Upper lobe of right lung (tissue), 1 donor: ENCODE measurements at regions not wholly inside any gene's neighbourhood (a gene's known extent, or its start where the extent isn't known, plus 50 kb on each side); places are given as distances from the start of the nearest gene placed in this dataset.

ENCODE experiments used
- ATAC-seq: fragments of 200-7000 bp; cut with Tn5 transposase; one replicate; pipeline ENCODE4 v1.9.1; 2020; ENCODE audit warnings: mild to moderate bottlenecking, moderate library complexity
- DNase-seq: peaks from one replicate; pipeline ENCODE4 v3.0.0-alpha.2; 2020
- H3K27ac ChIP-seq: fragments of 200-600 bp; one replicate; pipeline ENCODE4 v1.8.0; 2022
- H3K27me3 ChIP-seq: fragments of 200-600 bp; one replicate; pipeline ENCODE4 v1.8.0; 2022; ENCODE audit warnings: mild to moderate bottlenecking
- H3K36me3 ChIP-seq: fragments of 200-600 bp; one replicate; pipeline ENCODE4 v1.8.0; 2022
- H3K4me1 ChIP-seq: fragments of 200-600 bp; one replicate; pipeline ENCODE4 v1.8.0; 2022
- H3K4me3 ChIP-seq: fragments of 200-600 bp; one replicate; pipeline ENCODE4 v1.8.0; 2022; ENCODE audit warnings: mild to moderate bottlenecking
- H3K9me3 ChIP-seq: fragments of 200-600 bp; one replicate; pipeline ENCODE4 v1.8.0; 2022
- CTCF ChIP-seq: fragments of 200-600 bp; IDR thresholded peaks from one replicate; pipeline ENCODE4 v1.8.0; 2022; ENCODE audit warnings: antibody characterized with exemption
- intact Hi-C: fragments of 100-400 bp; cut with DNase I; formaldehyde crosslinking; loops from one replicate; pipeline ENCODE4 v1.11.0; 2022
- donor health status: DM: no; HTN: yes; CAD: no; lungs with severe emphysema.

GRCh38 chr7:46809886-46810285 lies 772.0 kb downstream of the TNS3 start:
- no peak for TF ChIP-seq CTCF
- Histone ChIP-seq H3K4me3 (no peak overlapping the region), H3K27me3 (no peaks in the 10 kb centered on the region), H3K4me1 (no peaks in the 10 kb centered on the region), H3K9me3 (no peaks in the 10 kb centered on the region), H3K27ac (no peak overlapping the region), H3K36me3 (no peaks in the 10 kb centered on the region)
- DNase-seq (no peak), ATAC-seq (no peak)
- intact Hi-C loops: no loop called here

GRCh38 chr7:46806856-46807255 lies 775.1 kb downstream of the TNS3 start:
- intact Hi-C loops: no loop called here
- Histone ChIP-seq H3K36me3 (no peaks in the 10 kb centered on the region), H3K27me3 (no peaks in the 10 kb centered on the region), H3K4me3 (no peak overlapping the region), H3K27ac (no peak overlapping the region), H3K4me1 (no peaks in the 10 kb centered on the region), H3K9me3 (no peaks in the 10 kb centered on the region)
- no peak for DNase-seq
- no peak for ATAC-seq
- TF ChIP-seq CTCF: no peak

- Histone ChIP-seq H3K27me3 (no peaks in the 10 kb centered on the region), H3K27ac (no peak overlapping the region), H3K9me3 (no peaks in the 10 kb centered on the region), H3K4me1 (no peaks in the 10 kb centered on the region), H3K36me3 (no peaks in the 10 kb centered on the region), H3K4me3 (no peak overlapping the region)
- no peak for DNase-seq
- no peak for ATAC-seq
- intact Hi-C loops: no loop called here
- TF ChIP-seq CTCF: no peak
Measured at GRCh38 chr7:46802479-46802878, 779.4 kb downstream of the TNS3 start.

- H3K9me3 ChIP-seq: no peaks in the 10 kb centered on the region
- H3K36me3 ChIP-seq: no peaks in the 10 kb centered on the region
- DNase-seq: no peak
- no peak overlapping the region for H3K4me3 ChIP-seq
- intact Hi-C loops: no loop called here
- no peaks in the 10 kb centered on the region for H3K4me1 ChIP-seq
- H3K27me3 ChIP-seq: no peaks in the 10 kb centered on the region
- ATAC-seq: no peak
- no peak for TF ChIP-seq CTCF
- no peak overlapping the region for H3K27ac ChIP-seq
Measured at GRCh38 chr7:46791188-46791587, 790.7 kb downstream of the TNS3 start.

DNA sequence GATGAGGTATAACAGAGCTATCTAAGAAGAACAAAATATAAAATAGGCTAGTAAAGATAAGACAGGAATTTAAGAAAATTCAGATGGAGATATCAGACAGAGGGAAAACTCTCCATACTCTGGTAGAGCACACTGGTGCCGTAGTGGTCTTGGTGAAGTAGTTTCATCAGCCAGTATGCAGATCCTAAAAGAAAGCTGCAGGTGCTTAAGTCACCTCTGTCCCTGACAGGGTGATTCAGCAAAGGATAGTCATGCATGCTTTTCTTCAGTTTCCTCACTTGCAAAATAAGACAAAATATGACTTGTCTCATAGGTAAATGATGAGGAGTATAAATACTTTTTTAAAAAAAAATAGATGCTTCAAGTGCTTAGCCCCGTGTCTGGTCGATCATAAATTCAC lies 794.9 kb downstream of the TNS3 start:
- intact Hi-C loops: no loop called here
- DNase-seq (no peak), ATAC-seq (no peak)

More for the DNA sequence above, 794.9 kb downstream of the TNS3 start:
- no peaks in the 10 kb centered on the region for H3K27me3 ChIP-seq
- H3K9me3 ChIP-seq: no peaks in the 10 kb centered on the region
- H3K36me3 ChIP-seq: no peaks in the 10 kb centered on the region
- TF ChIP-seq CTCF: no peak
- H3K4me1 ChIP-seq: no peaks in the 10 kb centered on the region
- no peak overlapping the region for H3K27ac ChIP-seq
- H3K4me3 ChIP-seq: no peak overlapping the region
